PFSK-1 (cell line): ENCODE measurements at regions not wholly inside any gene's neighbourhood (a gene's known extent, or its start where the extent isn't known, plus 50 kb on each side); places are given as distances from the start of the nearest gene placed in this dataset.

Experiments
- POLR2AphosphoS5 ChIP-seq: IDR thresholded peaks from 2 replicates; pipeline ENCODE4 v1.6.1; 2012; ENCODE audit warnings: low read depth, mild to moderate bottlenecking, control low read depth, low read length, moderate library complexity
- SIN3A ChIP-seq: IDR thresholded peaks from 2 replicates; pipeline ENCODE4 v1.6.1; 2012; ENCODE audit warnings: mild to moderate bottlenecking, low read length, moderate library complexity, borderline replicate concordance; ENCODE audit not compliant: insufficient read depth
- TAF1 ChIP-seq: IDR thresholded peaks from 2 replicates; pipeline ENCODE4 v1.6.1; 2012; ENCODE audit warnings: low read length, control low read depth, borderline replicate concordance; ENCODE audit not compliant: insufficient read depth
- TF ChIP-seq, protein P1 (sequence below), 2 experiments: IDR thresholded peaks; 2 replicates each; pipeline versions ENCODE4 v1.6.1 to v1.8.0; 2011 to 2012; ENCODE audit warnings: low read depth in 2 of 2, low read length in 2 of 2, control low read depth in 1 of 2, inconsistent platforms in 1 of 2, mild to moderate bottlenecking in 1 of 2, moderate library complexity in 1 of 2; ENCODE audit not compliant: insufficient read depth in 1 of 2

DNA sequence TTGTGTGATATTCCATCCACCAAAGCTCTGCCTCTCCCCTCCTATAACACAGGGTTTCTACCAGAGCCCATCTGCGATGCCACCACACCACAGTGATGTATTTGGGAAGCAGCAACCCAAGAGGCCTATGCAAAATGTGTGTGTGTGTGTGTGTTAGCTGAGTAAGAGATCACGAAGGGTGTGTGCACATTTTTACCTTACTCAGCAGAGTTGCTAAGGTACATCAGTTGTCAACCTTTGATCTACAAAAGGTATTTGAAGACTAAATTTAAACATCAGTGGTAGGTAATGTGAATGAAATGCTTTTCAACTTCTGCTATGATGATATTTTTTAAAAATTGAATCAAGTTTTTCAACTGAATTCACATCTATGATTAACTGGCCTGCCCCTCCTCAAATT is 227.6 kb downstream of the FBXO15 start:
- no peak for TF ChIP-seq TAF1
- no peak for TF ChIP-seq POLR2AphosphoS5
- TF ChIP-seq SIN3A = no peak
- TF ChIP-seq, protein P1, sequence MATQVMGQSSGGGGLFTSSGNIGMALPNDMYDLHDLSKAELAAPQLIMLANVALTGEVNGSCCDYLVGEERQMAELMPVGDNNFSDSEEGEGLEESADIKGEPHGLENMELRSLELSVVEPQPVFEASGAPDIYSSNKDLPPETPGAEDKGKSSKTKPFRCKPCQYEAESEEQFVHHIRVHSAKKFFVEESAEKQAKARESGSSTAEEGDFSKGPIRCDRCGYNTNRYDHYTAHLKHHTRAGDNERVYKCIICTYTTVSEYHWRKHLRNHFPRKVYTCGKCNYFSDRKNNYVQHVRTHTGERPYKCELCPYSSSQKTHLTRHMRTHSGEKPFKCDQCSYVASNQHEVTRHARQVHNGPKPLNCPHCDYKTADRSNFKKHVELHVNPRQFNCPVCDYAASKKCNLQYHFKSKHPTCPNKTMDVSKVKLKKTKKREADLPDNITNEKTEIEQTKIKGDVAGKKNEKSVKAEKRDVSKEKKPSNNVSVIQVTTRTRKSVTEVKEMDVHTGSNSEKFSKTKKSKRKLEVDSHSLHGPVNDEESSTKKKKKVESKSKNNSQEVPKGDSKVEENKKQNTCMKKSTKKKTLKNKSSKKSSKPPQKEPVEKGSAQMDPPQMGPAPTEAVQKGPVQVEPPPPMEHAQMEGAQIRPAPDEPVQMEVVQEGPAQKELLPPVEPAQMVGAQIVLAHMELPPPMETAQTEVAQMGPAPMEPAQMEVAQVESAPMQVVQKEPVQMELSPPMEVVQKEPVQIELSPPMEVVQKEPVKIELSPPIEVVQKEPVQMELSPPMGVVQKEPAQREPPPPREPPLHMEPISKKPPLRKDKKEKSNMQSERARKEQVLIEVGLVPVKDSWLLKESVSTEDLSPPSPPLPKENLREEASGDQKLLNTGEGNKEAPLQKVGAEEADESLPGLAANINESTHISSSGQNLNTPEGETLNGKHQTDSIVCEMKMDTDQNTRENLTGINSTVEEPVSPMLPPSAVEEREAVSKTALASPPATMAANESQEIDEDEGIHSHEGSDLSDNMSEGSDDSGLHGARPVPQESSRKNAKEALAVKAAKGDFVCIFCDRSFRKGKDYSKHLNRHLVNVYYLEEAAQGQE (IDR thresholded peaks at IDR 0.05; ENCODE audit: insufficient read depth in 1 of 2, low read depth in 2 of 2, low read length in 2 of 2) = no peak
